ENCODE measurements at regions not wholly inside any gene's neighbourhood (a gene's known extent, or its start where the extent isn't known, plus 50 kb on each side); places are given as distances from the start of the nearest gene placed in this dataset.

GRCh38 chr2:204416236-204416635, 129.0 kb upstream of the PARD3B start:
- ChIA-PET CTCF (ENCODE audit: low intra/inter-chr PET ratio, low total read pairs) (no interaction called here), POLR2A (no interaction called here)
- H3K27me3 ChIP-seq (ENCODE audit: control insufficient read depth in 1 of 2, insufficient read depth in 2 of 2, low read length in 2 of 2), result no peaks in the 10 kb centered on the region
- DNase-seq (ENCODE audit: low spot score) (no peak), FAIRE-seq (no peak), ATAC-seq (no peak)
- BruUV-seq (replicated peaks), result no TSS peak
- intact Hi-C loops (cut with micrococcal nuclease; ENCODE audit: unreplicated experiment) (no loop called here), in situ Hi-C loops (cut with HindIII; ENCODE audit: extremely low pct_ligation_motif_present, low pct_unique_long_range_greater_than_20kb) (no loop called here)
- TF ChIP-seq ATRX (CRISPR knock-in tag; IDR thresholded peaks at IDR 0.05; ENCODE audit: borderline replicate concordance) (no peak), ZSCAN22 (CRISPR knock-in tag; IDR thresholded peaks at IDR 0.05) (no peak), MIER3 (CRISPR knock-in tag; IDR thresholded peaks at IDR 0.05; ENCODE audit: borderline replicate concordance) (no peak), ZNF687 (CRISPR knock-in tag; IDR thresholded peaks at IDR 0.05) (no peak)
- no peaks in the 10 kb centered on the region for H3K4me1 ChIP-seq (ENCODE audit: insufficient read depth, low read length)
- no peaks in the 10 kb centered on the region for H3K79me2 ChIP-seq (ENCODE audit: insufficient read depth, low read length)
- peaks cover 76% of the 10 kb centered on the region for H3K9me3 ChIP-seq (ENCODE audit: low read length)
- no peak overlapping the region for H3K27ac ChIP-seq (ENCODE audit: extremely low read length, insufficient read depth, low read length)
- H3K4me2 ChIP-seq (ENCODE audit: low read depth, low read length), result no peak overlapping the region
- 71% methylated on average over 5 of the region's 5 CpGs for WGBS (ENCODE audit: low lambda C conversion rate)
- no peak overlapping the region for H2AFZ ChIP-seq (ENCODE audit: low read length)
- H3K36me3 ChIP-seq (replicated peaks in 1 of 2; ENCODE audit: control insufficient read depth in 1 of 2, insufficient read depth in 2 of 2, low read length in 2 of 2), result no peaks in the 10 kb centered on the region
- no peaks in the 10 kb centered on the region for H4K20me1 ChIP-seq (ENCODE audit: insufficient read depth, low read length)
- no peak overlapping the region for H3K9ac ChIP-seq (ENCODE audit: insufficient read depth, low read depth, low read length)
- H3K4me3 ChIP-seq (replicated peaks in 1 of 3; ENCODE audit: insufficient read depth in 1 of 3, low read depth in 2 of 3, low read length in 3 of 3), result no peak overlapping the region

GRCh38 chr2:204425821-204426220, 119.5 kb upstream of the PARD3B start:
- 6% methylated on average over 1 of the region's 1 CpG for WGBS (ENCODE audit: low lambda C conversion rate)
- H3K4me1 ChIP-seq (ENCODE audit: insufficient read depth, low read length), result no peaks in the 10 kb centered on the region
- CTCF ChIA-PET (ENCODE audit: low intra/inter-chr PET ratio, low total read pairs), result no interaction called here
- no peak overlapping the region for H3K4me3 ChIP-seq (replicated peaks in 1 of 3; ENCODE audit: insufficient read depth in 1 of 3, low read depth in 2 of 3, low read length in 3 of 3)
- no peaks in the 10 kb centered on the region for H3K27me3 ChIP-seq (ENCODE audit: control insufficient read depth in 1 of 2, insufficient read depth in 2 of 2, low read length in 2 of 2)
- DNase-seq (ENCODE audit: low spot score), result no peak
- no TSS peak for BruUV-seq (replicated peaks)
- no peak overlapping the region for H2AFZ ChIP-seq (ENCODE audit: low read length)
- H4K20me1 ChIP-seq (ENCODE audit: insufficient read depth, low read length), result no peaks in the 10 kb centered on the region
- no peaks in the 10 kb centered on the region for H3K79me2 ChIP-seq (ENCODE audit: insufficient read depth, low read length)
- intact Hi-C loops (cut with micrococcal nuclease; ENCODE audit: unreplicated experiment) (no loop called here), in situ Hi-C loops (cut with HindIII; ENCODE audit: extremely low pct_ligation_motif_present, low pct_unique_long_range_greater_than_20kb) (no loop called here)
- no peaks in the 10 kb centered on the region for H3K36me3 ChIP-seq (replicated peaks in 1 of 2; ENCODE audit: control insufficient read depth in 1 of 2, insufficient read depth in 2 of 2, low read length in 2 of 2)
- FAIRE-seq, result no peak
- no peak overlapping the region for H3K27ac ChIP-seq (ENCODE audit: extremely low read length, insufficient read depth, low read length)
- ATAC-seq, result no peak
- H3K9me3 ChIP-seq (ENCODE audit: low read length), result peaks cover 70% of the 10 kb centered on the region
- no peak overlapping the region for H3K4me2 ChIP-seq (ENCODE audit: low read depth, low read length)
- POLR2A ChIA-PET, result no interaction called here
- no peak overlapping the region for H3K9ac ChIP-seq (ENCODE audit: insufficient read depth, low read depth, low read length)
- TF ChIP-seq HMGA1 (CRISPR knock-in tag; conservative IDR thresholded peaks at IDR 0.05) (no peak), ZMAT5 (CRISPR knock-in tag; IDR thresholded peaks at IDR 0.05; ENCODE audit: borderline replicate concordance, low read depth) (no peak), ATF4 (CRISPR knock-in tag; IDR thresholded peaks at IDR 0.05) (no peak), CERS6 (CRISPR knock-in tag; IDR thresholded peaks at IDR 0.05) (no peak), ZBTB33 (CRISPR knock-in tag; IDR thresholded peaks at IDR 0.05) (no peak), TCF12 (IDR thresholded peaks at IDR 0.05) (no peak), TCF12 (CRISPR knock-in tag; IDR thresholded peaks at IDR 0.05) (no peak)
